ENCODE measurements at regions not wholly inside any gene's neighbourhood (a gene's known extent, or its start where the extent isn't known, plus 50 kb on each side); places are given as distances from the start of the nearest gene placed in this dataset.

DNA sequence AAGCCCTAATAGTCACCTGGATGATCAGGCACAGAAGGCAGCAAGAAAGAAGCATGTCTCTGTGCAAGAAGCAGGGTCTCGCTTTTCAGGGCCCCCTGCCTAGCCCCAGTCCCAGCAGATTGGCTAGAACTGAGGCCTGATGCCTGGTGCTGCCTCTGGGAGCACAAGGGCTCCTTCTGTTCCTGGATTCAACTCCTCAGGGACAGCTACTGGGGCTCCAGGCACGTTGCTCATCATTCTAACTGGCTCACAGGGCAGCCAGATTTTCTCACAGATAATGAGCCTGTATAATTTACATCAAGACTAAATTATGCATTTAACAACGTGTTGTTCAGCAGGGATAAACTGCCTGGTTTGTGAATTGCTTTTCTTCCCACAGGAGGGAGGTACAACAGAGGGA, 106.5 kb upstream of the PLXNC1 start (continued):
- TF ChIP-seq MTA3 (IDR thresholded peaks at IDR 0.05; ENCODE audit: borderline replicate concordance, low read length), result no peak
- TF ChIP-seq, protein P1, sequence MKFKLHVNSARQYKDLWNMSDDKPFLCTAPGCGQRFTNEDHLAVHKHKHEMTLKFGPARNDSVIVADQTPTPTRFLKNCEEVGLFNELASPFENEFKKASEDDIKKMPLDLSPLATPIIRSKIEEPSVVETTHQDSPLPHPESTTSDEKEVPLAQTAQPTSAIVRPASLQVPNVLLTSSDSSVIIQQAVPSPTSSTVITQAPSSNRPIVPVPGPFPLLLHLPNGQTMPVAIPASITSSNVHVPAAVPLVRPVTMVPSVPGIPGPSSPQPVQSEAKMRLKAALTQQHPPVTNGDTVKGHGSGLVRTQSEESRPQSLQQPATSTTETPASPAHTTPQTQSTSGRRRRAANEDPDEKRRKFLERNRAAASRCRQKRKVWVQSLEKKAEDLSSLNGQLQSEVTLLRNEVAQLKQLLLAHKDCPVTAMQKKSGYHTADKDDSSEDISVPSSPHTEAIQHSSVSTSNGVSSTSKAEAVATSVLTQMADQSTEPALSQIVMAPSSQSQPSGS (IDR thresholded peaks at IDR 0.05; ENCODE audit: low read length), result no peak

DNA sequence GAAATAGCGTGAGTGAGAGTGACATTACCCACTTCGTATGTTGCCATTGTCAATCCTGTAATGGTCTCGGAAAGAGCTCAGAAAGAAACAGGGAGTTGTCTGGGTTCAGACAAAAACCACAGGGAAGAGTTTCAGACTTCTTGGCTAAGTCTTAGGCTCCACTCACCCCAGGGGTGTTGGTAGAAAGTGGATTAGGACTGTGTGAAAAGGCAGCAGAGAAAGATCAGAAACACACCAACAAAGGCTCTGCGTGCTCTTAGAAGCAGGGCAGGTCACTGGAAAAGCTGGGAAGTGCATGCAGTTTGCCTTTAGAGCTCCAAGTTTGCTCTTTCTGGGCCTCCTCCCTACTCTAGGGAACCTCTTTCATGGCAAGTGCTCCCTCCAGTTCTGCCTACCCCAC, 106.1 kb upstream of the PLXNC1 start:
- Histone ChIP-seq H3K27ac (ENCODE audit: control insufficient read depth, insufficient read depth) (no peak overlapping the region), H3K9me3 (replicated peaks; ENCODE audit: control insufficient read depth, insufficient read depth, low read length) (no peaks in the 10 kb centered on the region; the same call in 2 of the 3 replicates), H3K36me3 (ENCODE audit: control insufficient read depth in 2 of 2, insufficient read depth in 2 of 2, low read length in 1 of 2) (no peaks in the 10 kb centered on the region), H4K20me1 (ENCODE audit: control insufficient read depth, insufficient read depth) (no peaks in the 10 kb centered on the region), H3K4me1 (ENCODE audit: control insufficient read depth, insufficient read depth, low read length) (no peaks in the 10 kb centered on the region; the same call in 1 of the 2 replicates), H3K9ac (ENCODE audit: control insufficient read depth, insufficient read depth, low read length) (no peak overlapping the region), H3K4me3 (no peak overlapping the region), H3K4me2 (ENCODE audit: control insufficient read depth, insufficient read depth) (no peak overlapping the region), H3K27me3 (replicated peaks in 1 of 2; ENCODE audit: control insufficient read depth in 2 of 2, insufficient read depth in 2 of 2, low read length in 1 of 2) (no peaks in the 10 kb centered on the region; a peak in 1 of 4 replicates), H2AFZ (ENCODE audit: control insufficient read depth, low read depth, low read length) (no peak overlapping the region), H3K79me2 (ENCODE audit: control insufficient read depth, insufficient read depth, low read length) (no peaks in the 10 kb centered on the region)
- intact Hi-C loops (cut with micrococcal nuclease; ENCODE audit: unreplicated experiment) (no loop called here), in situ Hi-C loops (cut with MboI) (no loop called here)
- ATAC-seq (no peak), FAIRE-seq (no peak), DNase-seq (ENCODE audit: low read depth, low spot score) (no peak)
- ChIA-PET CTCF (interaction anchor here (0.8 kb wide), 1 partner anchor 60 kb away, joined by 3 read pairs; no protein-coding TSS in a partner anchor), POLR2A (no interaction called here), RAD21 (ENCODE audit: unreplicated experiment) (no interaction called here), SMC1A (ENCODE audit: uncharacterized antibody, unreplicated experiment) (no interaction called here)
- no TSS peak for BruUV-seq (replicated peaks)
- TF ChIP-seq MEF2B (IDR thresholded peaks at IDR 0.05; ENCODE audit: partially characterized antibody, poor library complexity, severe bottlenecking) (no peak), JUNB (IDR thresholded peaks at IDR 0.05) (no peak), ZZZ3 (IDR thresholded peaks at IDR 0.05; ENCODE audit: control insufficient read depth, insufficient read length, low read depth) (no peak), CHD4 (IDR thresholded peaks at IDR 0.05) (no peak)
- TF ChIP-seq, protein P2, sequence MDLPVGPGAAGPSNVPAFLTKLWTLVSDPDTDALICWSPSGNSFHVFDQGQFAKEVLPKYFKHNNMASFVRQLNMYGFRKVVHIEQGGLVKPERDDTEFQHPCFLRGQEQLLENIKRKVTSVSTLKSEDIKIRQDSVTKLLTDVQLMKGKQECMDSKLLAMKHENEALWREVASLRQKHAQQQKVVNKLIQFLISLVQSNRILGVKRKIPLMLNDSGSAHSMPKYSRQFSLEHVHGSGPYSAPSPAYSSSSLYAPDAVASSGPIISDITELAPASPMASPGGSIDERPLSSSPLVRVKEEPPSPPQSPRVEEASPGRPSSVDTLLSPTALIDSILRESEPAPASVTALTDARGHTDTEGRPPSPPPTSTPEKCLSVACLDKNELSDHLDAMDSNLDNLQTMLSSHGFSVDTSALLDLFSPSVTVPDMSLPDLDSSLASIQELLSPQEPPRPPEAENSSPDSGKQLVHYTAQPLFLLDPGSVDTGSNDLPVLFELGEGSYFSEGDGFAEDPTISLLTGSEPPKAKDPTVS (IDR thresholded peaks at IDR 0.05; ENCODE audit: low read depth, low read length), result no peak
- TF ChIP-seq, protein P3, sequence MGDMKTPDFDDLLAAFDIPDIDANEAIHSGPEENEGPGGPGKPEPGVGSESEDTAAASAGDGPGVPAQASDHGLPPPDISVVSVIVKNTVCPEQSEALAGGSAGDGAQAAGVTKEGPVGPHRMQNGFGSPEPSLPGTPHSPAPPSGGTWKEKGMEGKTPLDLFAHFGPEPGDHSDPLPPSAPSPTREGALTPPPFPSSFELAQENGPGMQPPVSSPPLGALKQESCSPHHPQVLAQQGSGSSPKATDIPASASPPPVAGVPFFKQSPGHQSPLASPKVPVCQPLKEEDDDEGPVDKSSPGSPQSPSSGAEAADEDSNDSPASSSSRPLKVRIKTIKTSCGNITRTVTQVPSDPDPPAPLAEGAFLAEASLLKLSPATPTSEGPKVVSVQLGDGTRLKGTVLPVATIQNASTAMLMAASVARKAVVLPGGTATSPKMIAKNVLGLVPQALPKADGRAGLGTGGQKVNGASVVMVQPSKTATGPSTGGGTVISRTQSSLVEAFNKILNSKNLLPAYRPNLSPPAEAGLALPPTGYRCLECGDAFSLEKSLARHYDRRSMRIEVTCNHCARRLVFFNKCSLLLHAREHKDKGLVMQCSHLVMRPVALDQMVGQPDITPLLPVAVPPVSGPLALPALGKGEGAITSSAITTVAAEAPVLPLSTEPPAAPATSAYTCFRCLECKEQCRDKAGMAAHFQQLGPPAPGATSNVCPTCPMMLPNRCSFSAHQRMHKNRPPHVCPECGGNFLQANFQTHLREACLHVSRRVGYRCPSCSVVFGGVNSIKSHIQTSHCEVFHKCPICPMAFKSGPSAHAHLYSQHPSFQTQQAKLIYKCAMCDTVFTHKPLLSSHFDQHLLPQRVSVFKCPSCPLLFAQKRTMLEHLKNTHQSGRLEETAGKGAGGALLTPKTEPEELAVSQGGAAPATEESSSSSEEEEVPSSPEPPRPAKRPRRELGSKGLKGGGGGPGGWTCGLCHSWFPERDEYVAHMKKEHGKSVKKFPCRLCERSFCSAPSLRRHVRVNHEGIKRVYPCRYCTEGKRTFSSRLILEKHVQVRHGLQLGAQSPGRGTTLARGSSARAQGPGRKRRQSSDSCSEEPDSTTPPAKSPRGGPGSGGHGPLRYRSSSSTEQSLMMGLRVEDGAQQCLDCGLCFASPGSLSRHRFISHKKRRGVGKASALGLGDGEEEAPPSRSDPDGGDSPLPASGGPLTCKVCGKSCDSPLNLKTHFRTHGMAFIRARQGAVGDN (IDR thresholded peaks at IDR 0.05), result no peak
- 77% methylated on average over 4 of the region's 4 CpGs for WGBS (ENCODE audit: insufficient coverage, insufficient replicate concordance, low lambda C conversion rate, missing lambda C conversion rate)
